Upper lobe of left lung (tissue), 6 donors: ENCODE measurements at regions not wholly inside any gene's neighbourhood (a gene's known extent, or its start where the extent isn't known, plus 50 kb on each side); places are given as distances from the start of the nearest gene placed in this dataset.

Experiments
- ATAC-seq, 2 donors: fragments of 200-7000 bp; cut with Tn5 transposase; one replicate each; pipeline ENCODE4 v1.9.1; 2022; ENCODE audit warnings: mild to moderate bottlenecking in 2 of 2, moderate library complexity in 2 of 2; ENCODE audit not compliant: low FRiP score in 2 of 2
- DNase-seq, 2 donors: peaks; one replicate each; pipeline ENCODE4 v3.0.0-alpha.2; 2019 to 2020
- H3K27ac ChIP-seq, 4 donors: fragments of 200-600 bp; sonication (generic); one replicate each; pipeline ENCODE4 v1.5.1; 2016 to 2019
- H3K27me3 ChIP-seq, 4 donors: fragments of 200-600 bp; sonication (generic); one replicate each; pipeline ENCODE4 v1.5.1; 2017 to 2019
- H3K36me3 ChIP-seq, 4 donors: fragments of 200-600 bp; sonication (generic); one replicate each; pipeline ENCODE4 v1.5.1; 2016 to 2019
- H3K4me1 ChIP-seq, 4 donors: fragments of 200-600 bp; sonication (generic); one replicate each; pipeline ENCODE4 v1.5.1; 2018 to 2019
- H3K4me3 ChIP-seq, 4 donors: fragments of 200-600 bp; sonication (generic); one replicate each; pipeline ENCODE4 v1.5.1; 2017 to 2019; ENCODE audit warnings: mild to moderate bottlenecking in 2 of 4, moderate library complexity in 1 of 4
- H3K9me3 ChIP-seq, 4 donors: fragments of 200-600 bp; sonication (generic); one replicate each; pipeline ENCODE4 v1.5.1; 2018 to 2019
- CTCF ChIP-seq, 6 experiments: fragments of 450-650 bp in 4 of 6; fragments of 200-600 bp in 2 of 6; sonication (generic) in 2 of 6; IDR thresholded peaks; one replicate each; pipeline ENCODE4 v1.5.1; 2016 to 2019; ENCODE audit warnings: antibody characterized with exemption in 6 of 6
- EP300 ChIP-seq, 4 donors: sonication (generic); formaldehyde crosslinking; IDR thresholded peaks; one replicate each; pipeline ENCODE4 v1.5.1; 2017; ENCODE audit warnings: antibody characterized with exemption in 4 of 4, control low read depth in 2 of 4
- POLR2A ChIP-seq, 4 donors: fragments of 450-650 bp; IDR thresholded peaks; one replicate each; pipeline ENCODE4 v1.5.1; 2016 to 2017; ENCODE audit warnings: antibody characterized with exemption in 4 of 4, mild to moderate bottlenecking in 2 of 4
- POLR2AphosphoS5 ChIP-seq, 2 donors: sonication (generic); formaldehyde crosslinking; IDR thresholded peaks; one replicate each; pipeline ENCODE4 v1.5.1; 2017; ENCODE audit warnings: antibody characterized with exemption in 2 of 2
- WGBS, 2 donors: methylation state at CpG; one replicate each; pipeline ENCODE4 v1.1.5; 2017 to 2018; 5-methylcytosine and 5-hydroxymethylcytosine counted together
- donor health status: DM: no; HTN: no; CAD: no; lungs with moderate emphysema.
- donor health status: DM: no; HTN: yes; CAD: no; lungs with severe emphysema.

DNA sequence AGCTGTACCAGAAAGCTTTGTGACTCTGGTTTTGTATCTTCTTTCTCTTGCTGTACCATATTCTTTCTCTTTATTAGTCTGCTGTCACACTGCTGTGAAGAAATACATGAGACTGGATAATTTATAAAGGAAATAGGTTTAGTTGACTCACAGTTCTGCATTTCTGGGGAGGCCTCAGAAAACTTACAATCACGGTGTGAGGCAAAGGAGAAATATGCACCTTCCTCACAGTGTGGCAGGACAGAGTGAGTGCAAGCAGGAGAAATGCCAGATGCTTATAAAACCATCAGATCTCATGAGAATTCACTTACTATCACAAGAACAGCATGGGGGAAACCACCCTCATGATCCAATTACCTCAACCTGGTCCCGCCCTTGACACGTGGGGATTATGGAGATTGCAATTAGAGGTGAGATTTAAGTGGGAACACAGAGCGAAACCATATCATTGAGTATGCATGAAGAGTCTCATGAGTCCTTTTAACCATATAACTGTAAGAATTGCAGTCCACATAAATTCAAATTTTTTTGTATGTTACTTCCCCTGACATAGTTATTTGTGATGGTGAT, 67.4 kb upstream of the INPP4B start:
- H3K27me3 ChIP-seq, result no peaks in the 10 kb centered on the region
- no peak for TF ChIP-seq POLR2AphosphoS5 (IDR thresholded peaks at IDR 0.05)
- no peak for TF ChIP-seq POLR2A (IDR thresholded peaks at IDR 0.05)
- no peak for TF ChIP-seq CTCF (IDR thresholded peaks at IDR 0.05)
- TF ChIP-seq EP300 (IDR thresholded peaks at IDR 0.05), result no peak
- DNase-seq (no peak), ATAC-seq (no peak)
- H3K4me1 ChIP-seq, result no peaks in the 10 kb centered on the region
- H3K27ac ChIP-seq, result no peak overlapping the region
- H3K9me3 ChIP-seq, result no peaks in the 10 kb centered on the region
- no peaks in the 10 kb centered on the region for H3K36me3 ChIP-seq
- no peak overlapping the region for H3K4me3 ChIP-seq
- WGBS, 2 donors, result 80 to 90% methylated on average over 4 of the region's 4 CpGs

DNA sequence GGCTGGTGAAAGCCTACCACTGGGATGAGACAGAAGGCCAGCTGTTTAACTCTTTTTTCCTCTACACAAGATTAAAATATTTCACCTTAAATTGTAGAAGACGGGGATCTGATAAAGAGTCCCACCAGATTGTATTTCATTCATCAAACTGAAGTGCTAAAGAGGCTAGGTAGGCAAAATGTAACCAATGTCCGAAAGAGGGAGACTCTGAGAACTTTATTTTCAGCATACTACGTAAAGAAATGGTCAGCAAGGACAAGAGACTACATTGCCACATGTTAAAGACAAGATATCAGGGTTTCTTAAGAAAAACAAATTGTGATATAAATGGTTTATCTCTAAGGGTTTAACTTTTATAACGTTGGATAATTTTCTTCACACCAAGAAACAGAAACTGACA, 71.6 kb upstream of the INPP4B start:
- DNase-seq (no peak), ATAC-seq (no peak)
- H3K27ac ChIP-seq, result no peak overlapping the region
- H3K9me3 ChIP-seq, result no peaks in the 10 kb centered on the region
- H3K4me3 ChIP-seq, result no peak overlapping the region
- no peaks in the 10 kb centered on the region for H3K36me3 ChIP-seq
- WGBS, 2 donors, result 76 to 86% methylated on average over 4 of the region's 4 CpGs
- no peaks in the 10 kb centered on the region for H3K4me1 ChIP-seq
- H3K27me3 ChIP-seq, result no peaks in the 10 kb centered on the region
- TF ChIP-seq POLR2A (IDR thresholded peaks at IDR 0.05), result no peak
- no peak for TF ChIP-seq EP300 (IDR thresholded peaks at IDR 0.05)
- TF ChIP-seq CTCF (IDR thresholded peaks at IDR 0.05), result no peak
- TF ChIP-seq POLR2AphosphoS5 (IDR thresholded peaks at IDR 0.05), result no peak

DNA sequence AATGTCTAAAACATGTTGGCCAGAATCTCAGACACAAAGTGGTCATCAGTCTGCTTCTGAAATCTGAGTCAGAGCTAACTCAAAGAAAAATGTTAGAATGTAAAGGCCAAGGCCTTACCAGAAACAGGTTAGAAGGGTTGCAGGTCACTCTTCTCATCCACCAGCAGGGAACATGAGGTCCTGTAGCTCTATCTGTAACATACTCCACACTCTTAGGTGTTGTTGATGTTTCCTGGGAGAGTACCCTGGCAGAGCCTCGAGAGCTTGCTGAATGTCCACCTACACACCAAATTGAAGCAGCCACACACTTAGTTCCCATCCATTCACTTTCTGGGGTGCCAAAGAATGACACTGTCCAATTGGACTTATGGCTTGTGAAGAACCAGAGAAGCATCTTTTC, 76.6 kb upstream of the INPP4B start:
- H3K36me3 ChIP-seq, result no peaks in the 10 kb centered on the region
- no peaks in the 10 kb centered on the region for H3K27me3 ChIP-seq
- TF ChIP-seq CTCF (IDR thresholded peaks at IDR 0.05), result no peak
- H3K4me3 ChIP-seq, result no peak overlapping the region
- no peak for DNase-seq
- H3K27ac ChIP-seq, result no peak overlapping the region
- ATAC-seq, result no peak
- no peaks in the 10 kb centered on the region for H3K4me1 ChIP-seq
- H3K9me3 ChIP-seq, result no peaks in the 10 kb centered on the region
- 79 to 83% methylated on average over 1 of the region's 1 CpG for WGBS, 2 donors

GRCh38 chr4:142923619-142924018, 77.5 kb upstream of the INPP4B start:
- TF ChIP-seq CTCF (IDR thresholded peaks at IDR 0.05), result no peak
- TF ChIP-seq POLR2AphosphoS5 (IDR thresholded peaks at IDR 0.05), result no peak
- TF ChIP-seq POLR2A (IDR thresholded peaks at IDR 0.05), result no peak
- TF ChIP-seq EP300 (IDR thresholded peaks at IDR 0.05), result no peak

GRCh38 chr4:142925161-142925560, 79.1 kb upstream of the INPP4B start:
- DNase-seq, result no peak
- ATAC-seq, result no peak
- TF ChIP-seq POLR2A (IDR thresholded peaks at IDR 0.05), result no peak
- TF ChIP-seq POLR2AphosphoS5 (IDR thresholded peaks at IDR 0.05), result no peak
- whole genome bisulfite sequencing, 2 donors, result 56 to 71% methylated on average over 1 of the region's 1 CpG
- no peaks in the 10 kb centered on the region for H3K27me3 ChIP-seq
- H3K27ac ChIP-seq, result no peak overlapping the region
- no peaks in the 10 kb centered on the region for H3K9me3 ChIP-seq
- no peak overlapping the region for H3K4me3 ChIP-seq
- H3K4me1 ChIP-seq, result no peaks in the 10 kb centered on the region
- H3K36me3 ChIP-seq, result no peaks in the 10 kb centered on the region

More at GRCh38 chr4:142923619-142924018, 77.5 kb upstream of the INPP4B start:
- DNase-seq (no peak), ATAC-seq (no peak)
- Histone ChIP-seq H3K4me3 (no peak overlapping the region), H3K27ac (no peak overlapping the region), H3K9me3 (no peaks in the 10 kb centered on the region), H3K27me3 (no peaks in the 10 kb centered on the region), H3K36me3 (no peaks in the 10 kb centered on the region), H3K4me1 (no peaks in the 10 kb centered on the region)
